ENCODE measurements at regions not wholly inside any gene's neighbourhood (a gene's known extent, or its start where the extent isn't known, plus 50 kb on each side); places are given as distances from the start of the nearest gene placed in this dataset.
"Not testable (repeated sequence)": the region's sequence is repeated elsewhere in the genome, so short reads cannot be mapped to it uniquely, and the experiment has no call there.

- no peak for DNase-seq (ENCODE audit: low read depth)
Measured at GRCh38 chr9:119758241-119758640, 389.0 kb upstream of the BRINP1 start.

GRCh38 chr9:119739476-119739875 is 370.2 kb upstream of the BRINP1 start:
- DNase-seq (ENCODE audit: low read depth) = no peak

- no peak for DNase-seq (ENCODE audit: low read depth)
Measured at GRCh38 chr9:119736491-119737454, 367.5 kb upstream of the BRINP1 start.

- DNase-seq (ENCODE audit: low read depth) = no peak
Measured at GRCh38 chr9:119727988-119728387, 358.8 kb upstream of the BRINP1 start.

- DNase-seq (ENCODE audit: low read depth) = no peak
Measured at GRCh38 chr9:119726035-119726434, 356.8 kb upstream of the BRINP1 start.

GRCh38 chr9:119722384-119722783 is 353.1 kb upstream of the BRINP1 start:
- DNase-seq (ENCODE audit: low read depth) = no peak

GRCh38 chr9:119712325-119712724 is 343.1 kb upstream of the BRINP1 start:
- DNase-seq (ENCODE audit: low read depth) = no peak

- DNase-seq (ENCODE audit: low read depth) = no peak
Measured at GRCh38 chr9:119709431-119709830, 340.2 kb upstream of the BRINP1 start.

GRCh38 chr9:119707228-119707845 is 338.1 kb upstream of the BRINP1 start:
- no peak for DNase-seq (ENCODE audit: low read depth)

GRCh38 chr9:119701651-119702050 is 332.4 kb upstream of the BRINP1 start:
- no peak for DNase-seq (ENCODE audit: low read depth)

GRCh38 chr9:119698535-119698934 is 329.3 kb upstream of the BRINP1 start:
- no peak for DNase-seq (ENCODE audit: low read depth)

GRCh38 chr9:119697996-119698395 is 328.8 kb upstream of the BRINP1 start:
- DNase-seq (ENCODE audit: low read depth) = no peak

- DNase-seq (ENCODE audit: low read depth) = no peak
Measured at GRCh38 chr9:119689879-119690278, 320.6 kb upstream of the BRINP1 start.

- no peak for DNase-seq (ENCODE audit: low read depth)
Measured at GRCh38 chr9:119688547-119688946, 319.3 kb upstream of the BRINP1 start.

- no peak for DNase-seq (ENCODE audit: low read depth)
Measured at GRCh38 chr9:119677811-119678505, 308.7 kb upstream of the BRINP1 start.

GRCh38 chr9:119675951-119676350 is 306.7 kb upstream of the BRINP1 start:
- no peak for DNase-seq (ENCODE audit: low read depth)

GRCh38 chr9:119672763-119673162 is 303.5 kb upstream of the BRINP1 start:
- DNase-seq (ENCODE audit: low read depth) = not testable (repeated sequence)

- DNase-seq (ENCODE audit: low read depth) = no peak
Measured at GRCh38 chr9:119667916-119668315, 298.7 kb upstream of the BRINP1 start.

GRCh38 chr9:119667163-119667562 is 297.9 kb upstream of the BRINP1 start:
- DNase-seq (ENCODE audit: low read depth) = no peak

- DNase-seq (ENCODE audit: low read depth) = no peak
Measured at GRCh38 chr9:119662329-119662728, 293.1 kb upstream of the BRINP1 start.

GRCh38 chr9:119652931-119653330 is 283.7 kb upstream of the BRINP1 start:
- no peak for DNase-seq (ENCODE audit: low read depth)

- no peak for DNase-seq (ENCODE audit: low read depth)
Measured at GRCh38 chr9:119649205-119649604, 280.0 kb upstream of the BRINP1 start.

All from stimulated activated CD8-positive, alpha-beta memory T cell treated with anti-CD3 and anti-CD28 coated beads, Interleukin-15, amount 100 ng/mL, for 24 hours (primary cell).